ENCODE measurements at regions not wholly inside any gene's neighbourhood (a gene's known extent, or its start where the extent isn't known, plus 50 kb on each side); places are given as distances from the start of the nearest gene placed in this dataset.

DNA sequence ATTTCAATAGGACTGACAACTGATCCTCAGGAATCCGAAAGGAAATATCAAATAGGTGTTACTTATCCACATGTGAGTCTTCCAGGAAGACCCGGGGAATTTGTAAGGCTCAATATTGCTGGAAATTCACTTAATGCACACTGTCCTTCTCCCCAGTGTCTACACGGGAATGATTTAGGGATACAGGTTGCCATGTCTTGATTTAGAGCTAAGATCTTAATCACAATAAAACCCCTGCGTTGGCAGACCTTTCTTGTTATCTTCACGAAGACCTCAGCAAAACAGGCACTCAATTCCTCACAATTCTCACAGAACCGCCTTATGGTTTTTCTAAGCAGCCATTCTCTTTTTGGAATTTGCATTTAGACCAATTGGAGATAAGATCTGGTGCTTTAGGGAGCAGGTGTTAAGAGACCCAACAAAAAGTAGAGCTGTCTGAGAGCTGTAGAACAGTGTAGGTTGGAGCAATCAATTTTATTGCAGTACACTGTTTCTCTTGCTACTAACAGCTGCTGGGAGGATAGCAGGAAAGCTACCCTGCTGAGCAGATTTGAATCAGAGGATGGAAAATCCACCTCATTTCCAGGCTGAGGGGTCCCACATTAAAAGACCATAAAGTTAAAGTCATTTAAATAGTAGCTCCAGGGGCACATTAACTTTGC lies 925.7 kb downstream of the EPHA3 start:
- TF ChIP-seq, protein P1, sequence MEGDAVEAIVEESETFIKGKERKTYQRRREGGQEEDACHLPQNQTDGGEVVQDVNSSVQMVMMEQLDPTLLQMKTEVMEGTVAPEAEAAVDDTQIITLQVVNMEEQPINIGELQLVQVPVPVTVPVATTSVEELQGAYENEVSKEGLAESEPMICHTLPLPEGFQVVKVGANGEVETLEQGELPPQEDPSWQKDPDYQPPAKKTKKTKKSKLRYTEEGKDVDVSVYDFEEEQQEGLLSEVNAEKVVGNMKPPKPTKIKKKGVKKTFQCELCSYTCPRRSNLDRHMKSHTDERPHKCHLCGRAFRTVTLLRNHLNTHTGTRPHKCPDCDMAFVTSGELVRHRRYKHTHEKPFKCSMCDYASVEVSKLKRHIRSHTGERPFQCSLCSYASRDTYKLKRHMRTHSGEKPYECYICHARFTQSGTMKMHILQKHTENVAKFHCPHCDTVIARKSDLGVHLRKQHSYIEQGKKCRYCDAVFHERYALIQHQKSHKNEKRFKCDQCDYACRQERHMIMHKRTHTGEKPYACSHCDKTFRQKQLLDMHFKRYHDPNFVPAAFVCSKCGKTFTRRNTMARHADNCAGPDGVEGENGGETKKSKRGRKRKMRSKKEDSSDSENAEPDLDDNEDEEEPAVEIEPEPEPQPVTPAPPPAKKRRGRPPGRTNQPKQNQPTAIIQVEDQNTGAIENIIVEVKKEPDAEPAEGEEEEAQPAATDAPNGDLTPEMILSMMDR (IDR thresholded peaks at IDR 0.05; ENCODE audit: insufficient read depth, low read depth, low read length, missing control alignments): no peak
- no peak for DNase-seq (ENCODE audit: low read depth)
- no peak overlapping the region for H3K4me3 ChIP-seq (ENCODE audit: low read depth, low read length)

DNA sequence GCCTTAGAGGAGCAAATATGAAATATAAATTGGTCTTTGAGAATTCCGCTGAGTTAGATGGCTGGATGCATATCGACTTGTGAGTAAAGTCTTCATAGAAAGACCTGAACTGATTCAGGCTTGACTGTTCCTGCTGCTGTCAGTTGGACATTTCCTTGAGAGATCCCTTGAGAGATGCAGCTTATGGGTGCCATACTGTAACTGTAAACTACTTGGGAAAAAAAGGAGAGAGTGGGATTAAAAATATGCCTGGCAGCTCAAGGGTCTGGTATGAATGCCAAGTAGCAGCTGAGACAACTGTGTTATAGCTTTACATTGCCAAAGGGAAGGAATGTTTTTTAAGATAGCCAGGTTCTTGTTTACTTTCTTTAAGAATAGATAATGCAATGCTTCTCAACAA lies 926.6 kb downstream of the EPHA3 start:
- DNase-seq (ENCODE audit: low read depth): no peak
- TF ChIP-seq, protein P1 (IDR thresholded peaks at IDR 0.05; ENCODE audit: insufficient read depth, low read depth, low read length, missing control alignments): no peak

DNA sequence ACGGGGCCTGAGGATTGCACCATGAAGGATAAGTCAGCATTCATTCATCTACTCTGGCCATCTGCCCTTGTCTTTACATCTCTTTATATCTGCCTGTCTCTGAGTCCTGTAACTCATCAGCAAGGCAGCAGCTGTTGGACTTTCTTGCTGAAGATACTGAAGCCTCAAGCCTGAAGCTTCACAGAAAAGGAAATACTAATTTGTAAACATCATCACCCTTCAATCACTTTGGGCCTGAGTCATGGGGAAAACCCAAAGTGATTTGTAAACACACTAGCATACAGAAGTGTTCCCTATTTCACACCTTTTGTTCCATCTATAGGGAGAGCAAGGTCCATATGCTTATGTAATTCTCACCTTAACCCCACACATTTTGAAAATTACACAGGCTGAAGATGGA lies 928.2 kb downstream of the EPHA3 start:
- TF ChIP-seq, protein P1 (IDR thresholded peaks at IDR 0.05; ENCODE audit: insufficient read depth, low read depth, low read length, missing control alignments): no peak
- no peak overlapping the region for H3K4me3 ChIP-seq (ENCODE audit: low read depth, low read length)
- DNase-seq (ENCODE audit: low read depth): no peak

More for the DNA sequence above, 926.6 kb downstream of the EPHA3 start:
- H3K4me3 ChIP-seq (ENCODE audit: low read depth, low read length): no peak overlapping the region

DNA sequence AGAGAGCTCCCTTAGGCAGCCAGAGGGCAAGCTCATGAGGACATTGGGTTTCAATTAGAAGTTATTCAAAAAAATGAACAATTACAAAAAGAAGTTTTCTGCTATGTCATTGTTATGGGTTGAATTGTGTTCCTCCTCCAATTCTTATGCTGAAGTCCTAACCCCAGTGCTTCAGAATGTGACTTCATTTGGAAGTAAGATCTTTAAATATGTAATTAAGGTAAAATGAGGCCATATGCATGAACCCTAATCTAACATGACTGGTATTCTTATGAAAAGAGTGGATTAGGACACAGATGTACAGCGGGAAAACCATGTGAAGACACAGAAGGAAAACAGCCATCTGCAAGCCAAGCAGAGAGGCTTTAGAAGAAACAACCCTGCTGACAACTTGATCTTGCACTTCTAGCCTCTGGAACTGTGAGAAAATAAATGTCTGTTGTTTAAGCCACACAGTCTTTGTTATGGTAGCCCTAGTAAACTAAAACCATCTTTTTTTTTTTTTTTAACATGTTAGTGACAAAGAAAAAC lies 929.6 kb downstream of the EPHA3 start:
- no peak overlapping the region for H3K4me3 ChIP-seq (ENCODE audit: low read depth, low read length)
- no peak for DNase-seq (ENCODE audit: low read depth)
- TF ChIP-seq, protein P1 (IDR thresholded peaks at IDR 0.05; ENCODE audit: insufficient read depth, low read depth, low read length, missing control alignments): no peak

DNA sequence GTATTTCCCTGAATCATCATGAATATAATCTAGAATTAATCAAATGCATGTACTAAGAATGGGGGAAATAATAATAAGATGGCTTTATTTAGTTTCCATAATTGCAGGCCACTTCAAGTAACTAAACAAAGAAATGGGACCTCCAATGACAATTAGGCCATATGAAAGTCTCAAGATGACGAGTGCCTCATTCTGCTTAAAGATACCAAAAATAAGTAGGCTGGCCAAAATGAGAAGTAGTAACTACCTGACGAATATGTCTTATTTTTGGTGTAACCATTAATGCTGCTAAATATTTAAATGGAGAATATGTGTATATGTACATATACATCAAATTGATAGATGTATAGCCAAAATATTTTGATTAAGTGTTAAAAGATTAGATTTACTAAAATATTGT lies 932.6 kb downstream of the EPHA3 start:
- TF ChIP-seq, protein P1 (IDR thresholded peaks at IDR 0.05; ENCODE audit: insufficient read depth, low read depth, low read length, missing control alignments): no peak
- no peak overlapping the region for H3K4me3 ChIP-seq (ENCODE audit: low read depth, low read length)
- no peak for DNase-seq (ENCODE audit: low read depth)

DNA sequence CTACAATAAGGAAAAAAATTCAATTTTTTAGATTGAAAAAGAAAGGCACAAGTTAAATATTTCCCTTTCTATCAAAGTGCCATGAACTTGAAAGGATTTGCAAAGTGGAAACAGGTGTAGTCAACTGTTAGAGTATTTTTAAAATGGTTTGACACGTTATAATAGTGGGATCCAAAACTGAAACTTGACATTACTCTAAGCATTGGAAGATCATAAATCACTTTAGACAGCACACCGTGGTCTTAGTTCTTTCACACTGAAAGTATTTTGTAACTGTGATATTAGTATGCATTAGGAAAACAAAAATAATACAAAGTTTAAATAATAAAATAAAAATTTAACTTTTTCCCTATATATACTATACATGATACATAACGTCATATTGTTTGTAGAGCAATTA lies 933.1 kb downstream of the EPHA3 start:
- no peak overlapping the region for H3K4me3 ChIP-seq (ENCODE audit: low read depth, low read length)
- DNase-seq (ENCODE audit: low read depth): no peak
- TF ChIP-seq, protein P1 (IDR thresholded peaks at IDR 0.05; ENCODE audit: insufficient read depth, low read depth, low read length, missing control alignments): no peak

DNA sequence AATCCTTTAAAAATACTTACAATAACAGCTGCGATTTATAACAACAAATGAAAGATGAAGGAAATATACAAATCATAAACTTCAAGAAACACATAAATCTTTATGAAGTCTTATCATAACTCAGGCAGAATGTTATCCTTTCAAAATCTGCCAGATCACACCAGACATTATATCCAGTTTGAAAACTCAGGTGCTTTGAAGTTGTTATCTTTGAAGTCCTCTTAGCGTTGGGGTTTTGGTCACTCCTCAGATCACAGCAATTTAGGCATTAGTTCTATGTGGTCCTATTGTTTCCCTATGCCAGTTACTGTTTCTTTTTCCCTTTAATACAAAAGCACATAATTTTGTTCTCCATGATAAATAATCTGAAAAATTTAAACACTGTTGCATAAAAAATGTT lies 934.6 kb downstream of the EPHA3 start:
- no peak overlapping the region for H3K4me3 ChIP-seq (ENCODE audit: low read depth, low read length)
- TF ChIP-seq, protein P1 (IDR thresholded peaks at IDR 0.05; ENCODE audit: insufficient read depth, low read depth, low read length, missing control alignments): no peak
- DNase-seq (ENCODE audit: low read depth): no peak
